HEK293 (cell line): ENCODE measurements at regions not wholly inside any gene's neighbourhood (a gene's known extent, or its start where the extent isn't known, plus 50 kb on each side); places are given as distances from the start of the nearest gene placed in this dataset.

ENCODE experiments used
- CTCF ChIA-PET: fragments of 350-600 bp; formaldehyde crosslinking; extraction: SDS; loops from one replicate; lab custom pipeline; 2021; ENCODE audit warnings: antibody characterized with exemption; lab: Yijun Ruan, JAX
- POLR2A ChIA-PET: fragments of 300-600 bp; formaldehyde crosslinking; extraction: SDS; loops from one replicate; lab custom pipeline; 2020; ENCODE audit warnings: antibody characterized with exemption, inconsistent platforms; lab: Yijun Ruan, JAX
- H3K27ac ChIP-seq: fragments of 200-500 bp; sonication (Bioruptor generic); 2 replicates; pipeline ENCODE4 v1.5.1; 2014; ENCODE audit warnings: low read depth, low read length, control low read depth, inconsistent platforms; ENCODE audit errors: extremely low read depth
- H3K36me3 ChIP-seq, 2 experiments: fragments of 200-500 bp in 1 of 2; sonication (Bioruptor generic) in 1 of 2; 1 replicate in 1 of 2; 2 replicates in 1 of 2; pipeline ENCODE4 v1.5.1; 2014 to 2017; ENCODE audit warnings: inconsistent platforms in 2 of 2, low read length in 2 of 2; ENCODE audit not compliant: control insufficient read depth in 2 of 2, insufficient read depth in 1 of 2
- H3K4me1 ChIP-seq: fragments of 200-500 bp; sonication (Bioruptor generic); 2 replicates; pipeline ENCODE4 v1.5.1; 2014; ENCODE audit warnings: mild to moderate bottlenecking, low read length, inconsistent platforms; ENCODE audit not compliant: control insufficient read depth, insufficient read depth
- H3K4me3 ChIP-seq: 2 replicates; pipeline ENCODE4 v1.5.1; 2011; ENCODE audit warnings: low read depth, mild to moderate bottlenecking, control low read depth, low read length, moderate library complexity
- H3K9me3 ChIP-seq: fragments of 200-500 bp; sonication (Bioruptor generic); 2 replicates; pipeline ENCODE4 v1.5.1; 2014; ENCODE audit warnings: low read depth, low read length, inconsistent platforms; ENCODE audit not compliant: control insufficient read depth, insufficient read depth
- BCL11B ChIP-seq: fragments of 450-650 bp; formaldehyde crosslinking; IDR thresholded peaks from 2 replicates; pipeline ENCODE4 v1.5.1; 2016; ENCODE audit warnings: low read depth, missing biosample characterization, missing genetic modification characterization
- GLIS1 ChIP-seq: fragments of 450-650 bp; formaldehyde crosslinking; IDR thresholded peaks from 2 replicates; pipeline ENCODE4 v1.5.1; 2016; ENCODE audit warnings: missing biosample characterization, missing genetic modification characterization
- GLIS2 ChIP-seq: fragments of 450-650 bp; formaldehyde crosslinking; IDR thresholded peaks from 2 replicates; pipeline ENCODE4 v1.5.1; 2016; ENCODE audit warnings: missing biosample characterization, missing genetic modification characterization
- MYNN ChIP-seq: fragments of 450-650 bp; formaldehyde crosslinking; IDR thresholded peaks from 2 replicates; pipeline ENCODE4 v1.5.1; 2016; ENCODE audit warnings: missing biosample characterization, missing genetic modification characterization, borderline replicate concordance
- SCRT1 ChIP-seq: fragments of 450-650 bp; formaldehyde crosslinking; IDR thresholded peaks from 2 replicates; pipeline ENCODE4 v1.5.1; 2016; ENCODE audit warnings: missing biosample characterization, missing genetic modification characterization, borderline replicate concordance
- SCRT2 ChIP-seq: fragments of 450-650 bp; formaldehyde crosslinking; IDR thresholded peaks from 2 replicates; pipeline ENCODE4 v1.5.1; 2016; ENCODE audit warnings: missing biosample characterization, missing genetic modification characterization
- SETDB1 ChIP-seq: IDR thresholded peaks from one replicate; pipeline ENCODE4 v1.6.1; 2017; ENCODE audit warnings: mild to moderate bottlenecking, low read length, moderate library complexity, mixed read lengths; ENCODE audit not compliant: insufficient read length
- YY2 ChIP-seq: fragments of 450-650 bp; formaldehyde crosslinking; IDR thresholded peaks from 2 replicates; pipeline ENCODE4 v1.5.1; 2016; ENCODE audit warnings: missing biosample characterization, missing genetic modification characterization
- ZBTB21 ChIP-seq: fragments of 450-650 bp; formaldehyde crosslinking; IDR thresholded peaks from 2 replicates; pipeline ENCODE4 v1.5.1; 2017; ENCODE audit warnings: missing biosample characterization, missing genetic modification characterization
- ZFHX2 ChIP-seq: fragments of 450-650 bp; formaldehyde crosslinking; conservative IDR thresholded peaks from 2 replicates; pipeline ENCODE4 v1.5.1; 2016; ENCODE audit warnings: missing biosample characterization, missing genetic modification characterization
- ZFP69B ChIP-seq: fragments of 450-650 bp; formaldehyde crosslinking; IDR thresholded peaks from 2 replicates; pipeline ENCODE4 v1.5.1; 2016; ENCODE audit warnings: missing biosample characterization, missing genetic modification characterization
- ZNF202 ChIP-seq: fragments of 450-650 bp; formaldehyde crosslinking; IDR thresholded peaks from 2 replicates; pipeline ENCODE4 v1.5.1; 2016; ENCODE audit warnings: missing biosample characterization, missing genetic modification characterization, borderline replicate concordance
- ZNF391 ChIP-seq: fragments of 450-650 bp; formaldehyde crosslinking; IDR thresholded peaks from 2 replicates; pipeline ENCODE4 v1.5.1; 2016; ENCODE audit warnings: low read depth, missing biosample characterization, missing genetic modification characterization, borderline replicate concordance
- ZNF48 ChIP-seq: fragments of 450-650 bp; formaldehyde crosslinking; IDR thresholded peaks from 2 replicates; pipeline ENCODE4 v1.5.1; 2016; ENCODE audit warnings: missing biosample characterization, missing genetic modification characterization
- ZNF521 ChIP-seq: fragments of 450-650 bp; formaldehyde crosslinking; IDR thresholded peaks from 2 replicates; pipeline ENCODE4 v1.5.1; 2017; ENCODE audit warnings: missing biosample characterization, mild to moderate bottlenecking, missing genetic modification characterization
- ZNF596 ChIP-seq: fragments of 450-650 bp; IDR thresholded peaks from 2 replicates; pipeline ENCODE4 v1.5.0; 2018; ENCODE audit warnings: missing biosample characterization, mild to moderate bottlenecking, missing genetic modification characterization, moderate library complexity
- ZNF624 ChIP-seq: fragments of 450-650 bp; formaldehyde crosslinking; IDR thresholded peaks from 2 replicates; pipeline ENCODE4 v1.5.1; 2017; ENCODE audit warnings: missing biosample characterization, missing genetic modification characterization
- TF ChIP-seq, protein P1 (sequence below): fragments of 450-650 bp; formaldehyde crosslinking; IDR thresholded peaks from 2 replicates; pipeline ENCODE4; 2016; ENCODE audit warnings: missing biosample characterization, missing genetic modification characterization
- TF ChIP-seq, protein P2 (sequence below): fragments of 450-650 bp; formaldehyde crosslinking; IDR thresholded peaks from 2 replicates; pipeline ENCODE4 v1.5.1; 2016; ENCODE audit warnings: missing biosample characterization, missing genetic modification characterization
- TF ChIP-seq, protein P3 (sequence below): fragments of 450-650 bp; formaldehyde crosslinking; IDR thresholded peaks from 2 replicates; pipeline ENCODE4 v1.5.1; 2016; ENCODE audit warnings: missing biosample characterization, missing genetic modification characterization, low read depth
- TF ChIP-seq, protein P4 (sequence below): fragments of 450-650 bp; formaldehyde crosslinking; IDR thresholded peaks from 2 replicates; pipeline ENCODE4 v1.5.1; 2016; ENCODE audit warnings: missing biosample characterization, missing genetic modification characterization
- TF ChIP-seq, protein P5 (sequence below): fragments of 450-650 bp; formaldehyde crosslinking; IDR thresholded peaks from 2 replicates; pipeline ENCODE4 v1.5.1; 2016; ENCODE audit warnings: missing biosample characterization, missing genetic modification characterization, borderline replicate concordance

DNA sequence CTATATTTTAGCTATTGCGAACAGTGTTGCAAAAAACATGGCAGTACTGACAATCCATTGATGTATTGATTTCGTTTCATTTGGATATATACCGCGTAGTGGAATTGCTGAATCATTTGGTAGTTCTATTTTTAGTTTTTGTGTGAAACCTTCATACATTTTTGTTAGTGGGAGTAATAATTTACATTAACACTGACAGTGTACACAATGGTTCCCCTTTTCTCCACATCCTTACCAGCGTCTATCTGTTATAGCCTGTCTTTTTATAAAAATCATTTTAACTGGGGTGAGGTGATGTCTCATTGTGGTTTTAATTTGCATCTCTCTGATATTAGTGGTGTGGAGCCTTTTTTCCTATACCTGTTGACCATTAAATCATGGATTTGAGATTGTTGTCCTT lies 392.4 kb upstream of the ALCAM start:
- POLR2A ChIA-PET = no interaction called here
- no peaks in the 10 kb centered on the region for H3K9me3 ChIP-seq
- no peaks in the 10 kb centered on the region for H3K36me3 ChIP-seq
- TF ChIP-seq GLIS1 (tag by site-specific recombination) = no peak
- no peak for TF ChIP-seq ZNF596 (tag by site-specific recombination)
- TF ChIP-seq, protein P1, sequence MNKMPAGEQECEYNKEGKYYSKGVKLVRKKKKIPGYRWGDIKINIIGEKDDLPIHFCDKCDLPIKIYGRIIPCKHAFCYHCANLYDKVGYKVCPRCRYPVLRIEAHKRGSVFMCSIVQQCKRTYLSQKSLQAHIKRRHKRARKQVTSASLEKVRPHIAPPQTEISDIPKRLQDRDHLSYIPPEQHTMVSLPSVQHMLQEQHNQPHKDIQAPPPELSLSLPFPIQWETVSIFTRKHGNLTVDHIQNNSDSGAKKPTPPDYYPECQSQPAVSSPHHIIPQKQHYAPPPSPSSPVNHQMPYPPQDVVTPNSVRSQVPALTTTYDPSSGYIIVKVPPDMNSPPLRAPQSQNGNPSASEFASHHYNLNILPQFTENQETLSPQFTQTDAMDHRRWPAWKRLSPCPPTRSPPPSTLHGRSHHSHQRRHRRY = no peak
- no peak for TF ChIP-seq ZNF391 (tag by site-specific recombination)
- TF ChIP-seq MYNN (tag by site-specific recombination) = no peak
- TF ChIP-seq ZNF521 (tag by site-specific recombination) = no peak
- no peak for TF ChIP-seq ZNF48 (tag by site-specific recombination)
- TF ChIP-seq ZFHX2 (tag by site-specific recombination) = no peak
- TF ChIP-seq SCRT1 (tag by site-specific recombination) = no peak
- TF ChIP-seq, protein P2, sequence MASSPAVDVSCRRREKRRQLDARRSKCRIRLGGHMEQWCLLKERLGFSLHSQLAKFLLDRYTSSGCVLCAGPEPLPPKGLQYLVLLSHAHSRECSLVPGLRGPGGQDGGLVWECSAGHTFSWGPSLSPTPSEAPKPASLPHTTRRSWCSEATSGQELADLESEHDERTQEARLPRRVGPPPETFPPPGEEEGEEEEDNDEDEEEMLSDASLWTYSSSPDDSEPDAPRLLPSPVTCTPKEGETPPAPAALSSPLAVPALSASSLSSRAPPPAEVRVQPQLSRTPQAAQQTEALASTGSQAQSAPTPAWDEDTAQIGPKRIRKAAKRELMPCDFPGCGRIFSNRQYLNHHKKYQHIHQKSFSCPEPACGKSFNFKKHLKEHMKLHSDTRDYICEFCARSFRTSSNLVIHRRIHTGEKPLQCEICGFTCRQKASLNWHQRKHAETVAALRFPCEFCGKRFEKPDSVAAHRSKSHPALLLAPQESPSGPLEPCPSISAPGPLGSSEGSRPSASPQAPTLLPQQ (tag by site-specific recombination) = no peak
- no peak overlapping the region for H3K4me3 ChIP-seq
- no peak overlapping the region for H3K27ac ChIP-seq
- CTCF ChIA-PET = no interaction called here
- no peaks in the 10 kb centered on the region for H3K4me1 ChIP-seq

DNA sequence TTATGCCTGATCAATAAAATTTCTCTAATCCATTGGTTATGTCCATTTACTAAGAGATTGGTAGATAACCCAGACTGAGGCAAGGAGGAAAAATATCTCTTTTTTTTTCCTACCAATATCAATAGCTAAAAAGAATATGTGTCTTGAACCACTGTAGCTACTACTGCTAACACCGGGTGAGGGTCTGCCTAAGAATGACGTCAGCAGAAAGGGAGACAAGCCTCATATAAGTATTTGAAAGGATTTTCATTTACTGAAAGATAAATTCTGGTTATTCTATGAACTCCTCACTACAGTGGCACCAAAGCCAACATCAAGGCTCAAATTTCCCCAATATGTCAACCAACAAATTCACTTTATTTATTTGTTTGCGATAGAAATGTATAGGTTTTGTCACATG lies 389.0 kb upstream of the ALCAM start:
- POLR2A ChIA-PET = no interaction called here
- CTCF ChIA-PET = no interaction called here
- Histone ChIP-seq H3K27ac (no peak overlapping the region), H3K4me3 (no peak overlapping the region), H3K36me3 (no peaks in the 10 kb centered on the region), H3K9me3 (no peaks in the 10 kb centered on the region), H3K4me1 (no peaks in the 10 kb centered on the region)
- TF ChIP-seq, protein P3, sequence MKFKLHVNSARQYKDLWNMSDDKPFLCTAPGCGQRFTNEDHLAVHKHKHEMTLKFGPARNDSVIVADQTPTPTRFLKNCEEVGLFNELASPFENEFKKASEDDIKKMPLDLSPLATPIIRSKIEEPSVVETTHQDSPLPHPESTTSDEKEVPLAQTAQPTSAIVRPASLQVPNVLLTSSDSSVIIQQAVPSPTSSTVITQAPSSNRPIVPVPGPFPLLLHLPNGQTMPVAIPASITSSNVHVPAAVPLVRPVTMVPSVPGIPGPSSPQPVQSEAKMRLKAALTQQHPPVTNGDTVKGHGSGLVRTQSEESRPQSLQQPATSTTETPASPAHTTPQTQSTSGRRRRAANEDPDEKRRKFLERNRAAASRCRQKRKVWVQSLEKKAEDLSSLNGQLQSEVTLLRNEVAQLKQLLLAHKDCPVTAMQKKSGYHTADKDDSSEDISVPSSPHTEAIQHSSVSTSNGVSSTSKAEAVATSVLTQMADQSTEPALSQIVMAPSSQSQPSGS (tag by site-specific recombination) = 0 out of 2 replicates have a peak, but pooled peaks have one; percentile 11
- no peak for TF ChIP-seq BCL11B (tag by site-specific recombination)
- TF ChIP-seq, protein P4, sequence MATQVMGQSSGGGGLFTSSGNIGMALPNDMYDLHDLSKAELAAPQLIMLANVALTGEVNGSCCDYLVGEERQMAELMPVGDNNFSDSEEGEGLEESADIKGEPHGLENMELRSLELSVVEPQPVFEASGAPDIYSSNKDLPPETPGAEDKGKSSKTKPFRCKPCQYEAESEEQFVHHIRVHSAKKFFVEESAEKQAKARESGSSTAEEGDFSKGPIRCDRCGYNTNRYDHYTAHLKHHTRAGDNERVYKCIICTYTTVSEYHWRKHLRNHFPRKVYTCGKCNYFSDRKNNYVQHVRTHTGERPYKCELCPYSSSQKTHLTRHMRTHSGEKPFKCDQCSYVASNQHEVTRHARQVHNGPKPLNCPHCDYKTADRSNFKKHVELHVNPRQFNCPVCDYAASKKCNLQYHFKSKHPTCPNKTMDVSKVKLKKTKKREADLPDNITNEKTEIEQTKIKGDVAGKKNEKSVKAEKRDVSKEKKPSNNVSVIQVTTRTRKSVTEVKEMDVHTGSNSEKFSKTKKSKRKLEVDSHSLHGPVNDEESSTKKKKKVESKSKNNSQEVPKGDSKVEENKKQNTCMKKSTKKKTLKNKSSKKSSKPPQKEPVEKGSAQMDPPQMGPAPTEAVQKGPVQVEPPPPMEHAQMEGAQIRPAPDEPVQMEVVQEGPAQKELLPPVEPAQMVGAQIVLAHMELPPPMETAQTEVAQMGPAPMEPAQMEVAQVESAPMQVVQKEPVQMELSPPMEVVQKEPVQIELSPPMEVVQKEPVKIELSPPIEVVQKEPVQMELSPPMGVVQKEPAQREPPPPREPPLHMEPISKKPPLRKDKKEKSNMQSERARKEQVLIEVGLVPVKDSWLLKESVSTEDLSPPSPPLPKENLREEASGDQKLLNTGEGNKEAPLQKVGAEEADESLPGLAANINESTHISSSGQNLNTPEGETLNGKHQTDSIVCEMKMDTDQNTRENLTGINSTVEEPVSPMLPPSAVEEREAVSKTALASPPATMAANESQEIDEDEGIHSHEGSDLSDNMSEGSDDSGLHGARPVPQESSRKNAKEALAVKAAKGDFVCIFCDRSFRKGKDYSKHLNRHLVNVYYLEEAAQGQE (tag by site-specific recombination) = no peak

DNA sequence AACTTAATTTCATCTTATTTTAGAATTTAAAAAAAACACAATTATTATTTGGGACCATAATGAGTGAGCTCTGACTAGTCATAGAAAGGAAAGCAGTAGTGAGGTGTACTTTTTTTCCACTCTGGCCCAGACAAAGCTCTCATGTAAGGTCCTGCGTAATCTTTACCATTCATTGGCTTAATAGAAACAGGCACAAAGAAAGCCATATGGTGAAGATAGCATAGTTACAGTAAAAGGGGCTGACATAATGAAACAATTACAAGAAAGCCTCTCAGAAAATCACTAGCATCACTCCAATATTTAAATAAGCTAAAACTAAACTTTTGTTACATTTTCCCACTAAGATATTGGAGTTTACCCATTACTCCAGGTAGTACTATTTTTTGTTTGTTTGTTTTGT lies 384.6 kb upstream of the ALCAM start:
- ChIA-PET POLR2A (no interaction called here), CTCF (no interaction called here)
- H3K27ac ChIP-seq = no peak overlapping the region
- H3K4me3 ChIP-seq = no peak overlapping the region
- H3K9me3 ChIP-seq = no peaks in the 10 kb centered on the region
- no peaks in the 10 kb centered on the region for H3K36me3 ChIP-seq
- H3K4me1 ChIP-seq = no peaks in the 10 kb centered on the region
- TF ChIP-seq ZNF202 = no peak
- TF ChIP-seq ZFP69B (tag by site-specific recombination) = no peak
- TF ChIP-seq SCRT1 (tag by site-specific recombination) = no peak
- TF ChIP-seq SCRT2 (tag by site-specific recombination) = no peak
- TF ChIP-seq SETDB1 = no peak
- no peak for TF ChIP-seq GLIS2 (tag by site-specific recombination)
- TF ChIP-seq, protein P5, sequence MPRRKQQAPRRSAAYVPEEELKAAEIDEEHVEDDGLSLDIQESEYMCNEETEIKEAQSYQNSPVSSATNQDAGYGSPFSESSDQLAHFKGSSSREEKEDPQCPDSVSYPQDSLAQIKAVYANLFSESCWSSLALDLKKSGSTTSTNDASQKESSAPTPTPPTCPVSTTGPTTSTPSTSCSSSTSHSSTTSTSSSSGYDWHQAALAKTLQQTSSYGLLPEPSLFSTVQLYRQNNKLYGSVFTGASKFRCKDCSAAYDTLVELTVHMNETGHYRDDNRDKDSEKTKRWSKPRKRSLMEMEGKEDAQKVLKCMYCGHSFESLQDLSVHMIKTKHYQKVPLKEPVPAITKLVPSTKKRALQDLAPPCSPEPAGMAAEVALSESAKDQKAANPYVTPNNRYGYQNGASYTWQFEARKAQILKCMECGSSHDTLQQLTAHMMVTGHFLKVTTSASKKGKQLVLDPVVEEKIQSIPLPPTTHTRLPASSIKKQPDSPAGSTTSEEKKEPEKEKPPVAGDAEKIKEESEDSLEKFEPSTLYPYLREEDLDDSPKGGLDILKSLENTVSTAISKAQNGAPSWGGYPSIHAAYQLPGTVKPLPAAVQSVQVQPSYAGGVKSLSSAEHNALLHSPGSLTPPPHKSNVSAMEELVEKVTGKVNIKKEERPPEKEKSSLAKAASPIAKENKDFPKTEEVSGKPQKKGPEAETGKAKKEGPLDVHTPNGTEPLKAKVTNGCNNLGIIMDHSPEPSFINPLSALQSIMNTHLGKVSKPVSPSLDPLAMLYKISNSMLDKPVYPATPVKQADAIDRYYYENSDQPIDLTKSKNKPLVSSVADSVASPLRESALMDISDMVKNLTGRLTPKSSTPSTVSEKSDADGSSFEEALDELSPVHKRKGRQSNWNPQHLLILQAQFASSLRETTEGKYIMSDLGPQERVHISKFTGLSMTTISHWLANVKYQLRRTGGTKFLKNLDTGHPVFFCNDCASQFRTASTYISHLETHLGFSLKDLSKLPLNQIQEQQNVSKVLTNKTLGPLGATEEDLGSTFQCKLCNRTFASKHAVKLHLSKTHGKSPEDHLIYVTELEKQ = no peak
- TF ChIP-seq ZBTB21 (tag by site-specific recombination) = no peak
- no peak for TF ChIP-seq YY2 (tag by site-specific recombination)
- TF ChIP-seq ZNF624 (tag by site-specific recombination) = no peak
